ENCODE measurements at regions not wholly inside any gene's neighbourhood (a gene's known extent, or its start where the extent isn't known, plus 50 kb on each side); places are given as distances from the start of the nearest gene placed in this dataset.

- no peak for TF ChIP-seq CTCF (IDR thresholded peaks at IDR 0.05)
- no peak for TF ChIP-seq EZH2 (IDR thresholded peaks at IDR 0.05)
- no peak for TF ChIP-seq EZH2phosphoT487 (IDR thresholded peaks at IDR 0.05)
Measured at GRCh38 chr3:156612903-156613302, 58.0 kb upstream of the SSR3 start.
